SK-N-SH (cell line): ENCODE measurements at regions not wholly inside any gene's neighbourhood (a gene's known extent, or its start where the extent isn't known, plus 50 kb on each side); places are given as distances from the start of the nearest gene placed in this dataset.

ENCODE experiments used
- CTCF ChIP-seq: fragments of 200-600 bp; sonication (generic); IDR thresholded peaks from 2 replicates; pipeline ENCODE4 v1.6.1; 2017; ENCODE audit warnings: antibody characterized with exemption, mild to moderate bottlenecking, moderate library complexity
- EP300 ChIP-seq, 2 experiments: IDR thresholded peaks; 2 replicates each; pipeline versions ENCODE4 v1.4.0 to v1.6.1; 2012; ENCODE audit warnings: borderline replicate concordance in 1 of 2, low read depth in 1 of 2, low read length in 1 of 2
- PBX3 ChIP-seq: IDR thresholded peaks from 2 replicates; pipeline ENCODE4; 2012
- POLR2AphosphoS5 ChIP-seq: IDR thresholded peaks from 2 replicates; pipeline ENCODE4 v1.6.1; 2012; ENCODE audit warnings: low read depth, low read length
- TF ChIP-seq, protein P1 (sequence below): IDR thresholded peaks from 2 replicates; pipeline ENCODE4 v1.4.0; 2012; ENCODE audit warnings: low read depth

GRCh38 chrX:79572566-79572965 is 205.4 kb upstream of the ITM2A start:
- TF ChIP-seq POLR2AphosphoS5 (no peak), PBX3 (no peak), CTCF (no peak), EP300 (IDR thresholded peaks at IDR 0.05; ENCODE audit: borderline replicate concordance in 1 of 2, low read depth in 1 of 2, low read length in 1 of 2) (no peak)
- TF ChIP-seq, protein P1, sequence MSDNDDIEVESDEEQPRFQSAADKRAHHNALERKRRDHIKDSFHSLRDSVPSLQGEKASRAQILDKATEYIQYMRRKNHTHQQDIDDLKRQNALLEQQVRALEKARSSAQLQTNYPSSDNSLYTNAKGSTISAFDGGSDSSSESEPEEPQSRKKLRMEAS = no peak
